SU-DHL-6 (cell line): ENCODE measurements at regions not wholly inside any gene's neighbourhood (a gene's known extent, or its start where the extent isn't known, plus 50 kb on each side); places are given as distances from the start of the nearest gene placed in this dataset.

Source experiments
- CTCF ChIP-seq: fragments of 200-600 bp; sonication (generic); IDR thresholded peaks from one replicate; pipeline ENCODE4 v1.5.1; 2017; ENCODE audit warnings: antibody characterized with exemption, mild to moderate bottlenecking, low read length, moderate library complexity; ENCODE audit not compliant: insufficient read depth, poor library complexity, severe bottlenecking
- EZH2phosphoT487 ChIP-seq: fragments of 200-600 bp; sonication (generic), shearing (Covaris generic); conservative IDR thresholded peaks from 2 replicates; pipeline ENCODE4 v1.6.1; 2018; ENCODE audit warnings: mild to moderate bottlenecking, antibody characterized with exemption, low read length, moderate library complexity, mixed read lengths

GRCh38 chr2:40034198-40034597 lies 255.1 kb upstream of the THUMPD2 start:
- TF ChIP-seq CTCF (no peak), EZH2phosphoT487 (no peak)
